Stomach (tissue), 4 donors: ENCODE measurements at regions not wholly inside any gene's neighbourhood (a gene's known extent, or its start where the extent isn't known, plus 50 kb on each side); places are given as distances from the start of the nearest gene placed in this dataset.

Experiments used
- CTCF ChIP-seq, 7 experiments: fragments of 450-650 bp in 4 of 7; fragments of 200-600 bp in 3 of 7; sonication (generic) in 3 of 7; IDR thresholded peaks; one replicate each; pipeline ENCODE4 v1.5.1; 2016 to 2019; ENCODE audit warnings: antibody characterized with exemption in 7 of 7, control low read depth in 2 of 7, mild to moderate bottlenecking in 1 of 7
- POLR2A ChIP-seq, 4 donors: fragments of 450-650 bp; IDR thresholded peaks; one replicate each; pipeline ENCODE4 v1.6.1; 2016; ENCODE audit warnings: antibody characterized with exemption in 4 of 4, control low read depth in 2 of 4, mild to moderate bottlenecking in 1 of 4, moderate library complexity in 1 of 4
- POLR2AphosphoS5 ChIP-seq, 3 donors: sonication (generic); formaldehyde crosslinking; IDR thresholded peaks; one replicate each; pipeline ENCODE4 v1.6.1; 2016; ENCODE audit warnings: antibody characterized with exemption in 3 of 3

- TF ChIP-seq CTCF (IDR thresholded peaks at IDR 0.05) (no peak), POLR2A (IDR thresholded peaks at IDR 0.05) (no peak), POLR2AphosphoS5 (IDR thresholded peaks at IDR 0.05) (no peak)
Measured at GRCh38 chr13:70338609-70339008, 230.4 kb upstream of the KLHL1 start.
